SK-N-SH treated with all-trans-retinoic acid at 6 μM for 48 hours (cell line): ENCODE measurements at regions not wholly inside any gene's neighbourhood (a gene's known extent, or its start where the extent isn't known, plus 50 kb on each side); places are given as distances from the start of the nearest gene placed in this dataset.

ENCODE experiments used
- ATAC-seq: fragments of 200-7000 bp; cut with Tn5 transposase; 3 replicates; pipeline ENCODE4 v1.9.1; 2020; ENCODE audit warnings: mild to moderate bottlenecking, moderate library complexity
- ARNTL ChIP-seq: fragments of 450-650 bp; formaldehyde crosslinking; IDR thresholded peaks from 2 replicates; pipeline ENCODE4 v1.5.0; 2020; ENCODE audit warnings: low read depth, mild to moderate bottlenecking, moderate library complexity, borderline replicate concordance
- CSDC2 ChIP-seq: fragments of 250-450 bp; sonication (Bioruptor Pico); IDR thresholded peaks from 2 replicates; pipeline ENCODE4 v1.5.0; 2020; ENCODE audit warnings: mild to moderate bottlenecking, moderate library complexity
- GLIS3 ChIP-seq: fragments of 250-450 bp; sonication (Bioruptor Pico); IDR thresholded peaks from 2 replicates; pipeline ENCODE4 v1.5.0; 2020; ENCODE audit warnings: mild to moderate bottlenecking, moderate library complexity
- ISL1 ChIP-seq: fragments of 250-450 bp; sonication (Bioruptor Pico); IDR thresholded peaks from 2 replicates; pipeline ENCODE4 v2.1.2; 2022; ENCODE audit warnings: mild to moderate bottlenecking, moderate library complexity
- OSR1 ChIP-seq: fragments of 250-450 bp; sonication (Bioruptor Pico); IDR thresholded peaks from 2 replicates; pipeline ENCODE4 v1.8.0; 2022; ENCODE audit warnings: moderate library complexity, mild to moderate bottlenecking, inconsistent platforms
- PPARA ChIP-seq: fragments of 250-450 bp; sonication (Bioruptor Pico); IDR thresholded peaks from 2 replicates; pipeline ENCODE4 v1.5.0; 2020; ENCODE audit warnings: mild to moderate bottlenecking, borderline replicate concordance
- RARB ChIP-seq: fragments of 250-450 bp; sonication (Bioruptor Pico); IDR thresholded peaks from 2 replicates; pipeline ENCODE4 v1.8.0; 2021; ENCODE audit warnings: mild to moderate bottlenecking, moderate library complexity
- TCF4 ChIP-seq: fragments of 250-450 bp; sonication (Bioruptor Pico); IDR thresholded peaks from 2 replicates; pipeline ENCODE4 v1.8.0; 2021; ENCODE audit warnings: mild to moderate bottlenecking, moderate library complexity, borderline replicate concordance
- TOX ChIP-seq: fragments of 250-450 bp; sonication (Bioruptor Pico); IDR thresholded peaks from 2 replicates; pipeline ENCODE4 v1.8.0; 2021; ENCODE audit warnings: mild to moderate bottlenecking, moderate library complexity, borderline replicate concordance
- ZC3H10 ChIP-seq: fragments of 250-450 bp; sonication (Bioruptor Pico); IDR thresholded peaks from 2 replicates; pipeline ENCODE4 v1.5.1; 2021; ENCODE audit warnings: mild to moderate bottlenecking, moderate library complexity
- ZFP3 ChIP-seq: fragments of 250-450 bp; sonication (Bioruptor Pico); IDR thresholded peaks from 2 replicates; pipeline ENCODE4 v1.5.0; 2020; ENCODE audit warnings: mild to moderate bottlenecking, moderate library complexity
- ZFP30 ChIP-seq: fragments of 450-650 bp; formaldehyde crosslinking; IDR thresholded peaks from 2 replicates; pipeline ENCODE4 v1.5.0; 2022; ENCODE audit warnings: mild to moderate bottlenecking, moderate library complexity
- ZNF565 ChIP-seq: fragments of 450-650 bp; formaldehyde crosslinking; conservative IDR thresholded peaks from 2 replicates; pipeline ENCODE4 v1.5.0; 2020; ENCODE audit warnings: low read depth, mild to moderate bottlenecking, moderate library complexity
- ZNF70 ChIP-seq: fragments of 450-650 bp; formaldehyde crosslinking; IDR thresholded peaks from 2 replicates; pipeline ENCODE4 v1.5.0; 2020; ENCODE audit warnings: mild to moderate bottlenecking, moderate library complexity
- ZNF8 ChIP-seq: fragments of 450-650 bp; formaldehyde crosslinking; IDR thresholded peaks from 2 replicates; pipeline ENCODE4 v1.5.0; 2020; ENCODE audit warnings: mild to moderate bottlenecking, moderate library complexity
- TF ChIP-seq, protein P1 (sequence below): fragments of 250-450 bp; sonication (Bioruptor Pico); IDR thresholded peaks from 2 replicates; pipeline ENCODE4 v1.5.1; 2021; ENCODE audit warnings: mild to moderate bottlenecking, moderate library complexity
- TF ChIP-seq, protein P2 (sequence below): fragments of 250-450 bp; sonication (Bioruptor Pico); IDR thresholded peaks from 2 replicates; pipeline ENCODE4 v1.5.1; 2020; ENCODE audit warnings: low read depth, mild to moderate bottlenecking, moderate library complexity
- TF ChIP-seq, protein P3 (sequence below): fragments of 250-450 bp; sonication (Bioruptor Pico); IDR thresholded peaks from 2 replicates; pipeline ENCODE4 v1.8.0; 2021; ENCODE audit warnings: low read depth, mild to moderate bottlenecking, moderate library complexity, borderline replicate concordance
- TF ChIP-seq, protein P4 (sequence below): fragments of 250-450 bp; sonication (Bioruptor Pico); IDR thresholded peaks from 2 replicates; pipeline ENCODE4 v1.8.0; 2020; ENCODE audit warnings: mild to moderate bottlenecking, moderate library complexity, borderline replicate concordance
- TF ChIP-seq, protein P5 (sequence below): fragments of 250-450 bp; sonication (Bioruptor Pico); IDR thresholded peaks from 2 replicates; pipeline ENCODE4 v1.5.0; 2020; ENCODE audit warnings: mild to moderate bottlenecking, moderate library complexity

DNA sequence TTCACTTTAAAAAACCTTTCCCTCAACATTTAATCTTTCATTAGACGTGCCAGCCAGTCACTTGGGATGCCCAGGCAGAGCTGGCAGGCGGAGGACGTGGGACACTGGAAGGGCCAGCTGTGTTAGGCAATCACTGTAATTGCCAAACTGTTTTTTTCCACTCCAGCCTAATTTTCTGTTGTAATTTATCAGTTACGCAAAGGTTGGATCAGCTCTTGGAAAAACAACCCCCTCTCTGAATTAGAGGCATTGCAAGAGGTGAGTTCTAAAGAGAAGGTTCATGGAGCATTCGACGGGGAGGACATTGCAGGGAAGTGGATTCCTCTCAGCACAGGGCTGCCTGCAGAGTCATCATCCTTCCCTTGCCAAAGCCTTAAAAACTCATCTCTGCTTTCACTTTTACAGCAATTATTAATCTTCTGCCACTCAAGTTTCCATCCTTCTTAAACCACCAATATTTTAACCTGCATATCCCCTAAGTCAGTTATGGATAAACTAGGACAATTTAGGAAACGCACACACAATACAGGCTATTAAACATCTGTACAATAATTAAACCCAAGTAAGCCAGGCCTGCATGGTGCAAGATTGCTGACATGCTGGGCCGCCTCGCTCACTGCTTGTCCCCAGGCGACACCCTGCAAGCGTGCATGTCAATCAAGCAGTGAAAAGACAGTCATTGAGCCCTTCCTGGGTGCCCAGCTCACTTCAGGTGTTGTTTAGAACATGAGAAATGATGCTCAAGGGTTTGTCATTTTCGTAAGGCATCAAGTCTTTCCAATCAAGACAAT is 272.3 kb upstream of the RNF32 start (continued):
- TF ChIP-seq ZFP30 (CRISPR knock-in tag) = no peak
- no peak for TF ChIP-seq RARB

DNA sequence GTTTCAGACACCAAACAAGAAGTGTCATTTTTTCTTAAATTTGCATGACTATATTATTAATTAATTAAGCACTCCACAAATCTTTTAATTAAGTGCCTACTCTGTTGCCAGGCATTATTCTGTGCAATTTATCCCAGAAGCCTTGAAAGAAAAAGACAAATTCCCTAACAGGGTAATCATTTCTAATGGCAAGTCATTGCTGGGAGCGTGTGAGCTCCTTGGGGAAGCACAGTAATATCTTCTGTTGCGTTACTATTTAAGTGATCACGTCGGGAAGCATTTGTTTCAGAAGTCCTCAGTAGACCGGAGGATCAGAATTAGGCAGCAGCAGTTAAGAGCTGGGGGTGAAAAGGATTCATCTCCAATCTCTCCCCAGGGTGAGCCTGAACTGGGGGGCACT is 276.8 kb upstream of the RNF32 start:
- TF ChIP-seq, protein P1, sequence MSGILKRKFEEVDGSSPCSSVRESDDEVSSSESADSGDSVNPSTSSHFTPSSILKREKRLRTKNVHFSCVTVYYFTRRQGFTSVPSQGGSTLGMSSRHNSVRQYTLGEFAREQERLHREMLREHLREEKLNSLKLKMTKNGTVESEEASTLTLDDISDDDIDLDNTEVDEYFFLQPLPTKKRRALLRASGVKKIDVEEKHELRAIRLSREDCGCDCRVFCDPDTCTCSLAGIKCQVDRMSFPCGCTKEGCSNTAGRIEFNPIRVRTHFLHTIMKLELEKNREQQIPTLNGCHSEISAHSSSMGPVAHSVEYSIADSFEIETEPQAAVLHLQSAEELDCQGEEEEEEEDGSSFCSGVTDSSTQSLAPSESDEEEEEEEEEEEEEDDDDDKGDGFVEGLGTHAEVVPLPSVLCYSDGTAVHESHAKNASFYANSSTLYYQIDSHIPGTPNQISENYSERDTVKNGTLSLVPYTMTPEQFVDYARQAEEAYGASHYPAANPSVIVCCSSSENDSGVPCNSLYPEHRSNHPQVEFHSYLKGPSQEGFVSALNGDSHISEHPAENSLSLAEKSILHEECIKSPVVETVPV (CRISPR knock-in tag) = no peak
- ATAC-seq = no peak

DNA sequence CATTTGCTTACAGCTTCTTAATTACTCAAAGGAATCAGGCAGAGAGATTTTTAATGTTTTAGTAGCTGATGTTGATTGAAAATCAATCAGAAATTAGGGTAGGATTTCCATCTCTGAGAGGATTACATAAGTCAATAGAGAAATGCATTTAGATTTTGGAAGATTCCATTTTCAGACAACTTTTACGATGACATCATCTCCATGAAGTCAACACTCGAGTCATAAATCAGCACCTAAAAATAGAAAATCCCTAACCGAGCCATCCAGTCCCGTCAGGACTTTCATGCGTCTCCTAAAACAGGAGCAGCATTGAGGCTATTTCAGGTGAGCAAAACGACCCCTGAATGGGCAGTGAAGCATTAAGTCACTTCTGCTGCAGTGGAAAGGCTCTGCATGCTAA is 279.7 kb upstream of the RNF32 start:
- no peak for ATAC-seq
- TF ChIP-seq TCF4 (no peak), PPARA (CRISPR knock-in tag) (no peak)

DNA sequence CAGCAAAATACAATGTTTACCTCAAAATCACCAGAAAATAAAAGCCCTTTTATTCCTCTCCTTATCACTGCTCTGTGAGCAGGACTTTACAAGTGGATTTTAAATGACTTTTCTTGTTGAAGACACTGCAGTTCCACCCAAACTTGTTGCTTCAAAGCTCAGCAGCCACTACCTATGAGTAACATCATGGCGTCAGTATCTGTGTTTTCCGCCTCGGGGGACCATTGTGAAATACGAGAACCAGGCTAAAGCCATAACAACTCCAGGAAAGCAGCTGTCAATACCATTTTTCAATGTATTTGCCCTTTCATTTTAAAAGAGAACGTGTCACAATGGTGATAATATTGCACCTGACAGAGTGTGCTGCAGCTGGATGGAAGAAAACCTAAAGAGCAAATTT is 284.0 kb upstream of the RNF32 start:
- ATAC-seq = no peak
- TF ChIP-seq GLIS3 (CRISPR knock-in tag) (no peak), ZNF8 (CRISPR knock-in tag) (no peak), TCF4 (no peak), ISL1 (CRISPR knock-in tag) (no peak), TOX (CRISPR knock-in tag) (no peak), ZFP3 (CRISPR knock-in tag) (no peak), ZNF565 (no peak), ARNTL (no peak), CSDC2 (CRISPR knock-in tag) (no peak)
- TF ChIP-seq, protein P2, sequence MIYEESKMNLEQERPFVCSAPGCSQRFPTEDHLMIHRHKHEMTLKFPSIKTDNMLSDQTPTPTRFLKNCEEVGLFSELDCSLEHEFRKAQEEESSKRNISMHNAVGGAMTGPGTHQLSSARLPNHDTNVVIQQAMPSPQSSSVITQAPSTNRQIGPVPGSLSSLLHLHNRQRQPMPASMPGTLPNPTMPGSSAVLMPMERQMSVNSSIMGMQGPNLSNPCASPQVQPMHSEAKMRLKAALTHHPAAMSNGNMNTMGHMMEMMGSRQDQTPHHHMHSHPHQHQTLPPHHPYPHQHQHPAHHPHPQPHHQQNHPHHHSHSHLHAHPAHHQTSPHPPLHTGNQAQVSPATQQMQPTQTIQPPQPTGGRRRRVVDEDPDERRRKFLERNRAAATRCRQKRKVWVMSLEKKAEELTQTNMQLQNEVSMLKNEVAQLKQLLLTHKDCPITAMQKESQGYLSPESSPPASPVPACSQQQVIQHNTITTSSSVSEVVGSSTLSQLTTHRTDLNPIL = no peak

DNA sequence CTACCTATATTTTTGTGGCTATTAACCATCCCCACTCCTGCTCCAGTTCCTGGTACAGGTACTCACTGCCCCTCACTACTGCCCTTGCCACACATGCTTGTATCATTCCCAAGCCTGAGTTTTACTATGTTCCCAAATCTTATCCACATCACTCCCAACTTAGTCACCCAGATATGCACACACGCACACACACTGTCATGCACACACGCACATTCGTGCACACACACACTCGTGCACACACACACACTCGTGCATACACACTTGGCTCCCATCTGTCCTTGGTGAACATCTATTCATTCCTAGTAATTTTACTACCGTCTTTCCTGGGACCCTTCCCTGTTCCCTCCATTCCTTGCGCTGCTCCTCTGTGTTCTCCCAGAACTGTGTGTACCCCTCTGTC is 287.2 kb upstream of the RNF32 start:
- TF ChIP-seq ARNTL (no peak), ZC3H10 (CRISPR knock-in tag) (no peak), ZNF565 (no peak), GLIS3 (CRISPR knock-in tag) (no peak)
- ATAC-seq = no peak

DNA sequence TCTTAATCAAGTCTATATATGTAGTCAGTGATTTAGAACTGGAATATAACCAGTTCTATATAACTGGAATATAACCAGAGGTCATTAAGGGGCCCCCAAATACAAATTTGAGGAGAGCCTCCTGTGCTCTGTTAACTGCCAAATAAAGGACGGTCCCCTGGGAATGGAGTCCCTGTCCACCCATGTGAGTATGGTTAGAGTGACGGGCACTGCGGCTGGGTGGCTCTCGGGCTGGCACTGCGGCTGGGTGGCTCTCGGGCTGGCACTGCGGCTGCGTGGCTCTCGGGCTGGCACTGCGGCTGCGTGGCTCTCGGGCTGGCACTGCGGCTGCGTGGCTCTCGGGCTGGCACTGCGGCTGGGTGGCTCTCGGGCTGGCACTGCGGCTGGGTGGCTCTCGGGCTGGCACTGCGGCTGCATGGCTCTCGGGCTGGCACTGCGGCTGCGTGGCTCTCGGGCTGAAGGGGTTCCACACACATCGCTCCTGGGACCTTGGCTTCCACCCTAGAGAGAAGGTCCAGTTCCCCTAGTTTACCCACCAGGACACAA is 292.8 kb upstream of the RNF32 start:
- peak; percentile 77 for ATAC-seq

DNA sequence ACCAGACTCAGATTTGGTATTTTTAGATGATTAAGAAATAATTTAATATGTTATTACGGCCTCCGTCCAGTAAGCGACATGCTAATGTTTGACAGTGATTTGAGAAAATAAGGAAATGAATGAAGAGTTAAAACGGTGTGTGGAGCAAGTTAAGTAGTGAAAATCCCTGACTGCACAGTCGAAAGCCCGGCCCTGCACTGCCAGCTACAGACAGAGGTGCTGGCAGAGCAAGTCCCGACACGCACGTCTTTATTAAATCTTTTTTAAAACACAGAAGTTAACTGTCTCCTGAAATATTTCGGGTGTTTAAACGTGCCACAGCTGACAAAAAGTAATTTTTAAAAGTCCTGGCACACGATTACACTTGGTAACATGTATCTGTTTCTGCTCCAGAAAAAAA is 293.4 kb upstream of the RNF32 start:
- no peak for TF ChIP-seq TCF4
- no peak for TF ChIP-seq GLIS3 (CRISPR knock-in tag)
- TF ChIP-seq, protein P3, sequence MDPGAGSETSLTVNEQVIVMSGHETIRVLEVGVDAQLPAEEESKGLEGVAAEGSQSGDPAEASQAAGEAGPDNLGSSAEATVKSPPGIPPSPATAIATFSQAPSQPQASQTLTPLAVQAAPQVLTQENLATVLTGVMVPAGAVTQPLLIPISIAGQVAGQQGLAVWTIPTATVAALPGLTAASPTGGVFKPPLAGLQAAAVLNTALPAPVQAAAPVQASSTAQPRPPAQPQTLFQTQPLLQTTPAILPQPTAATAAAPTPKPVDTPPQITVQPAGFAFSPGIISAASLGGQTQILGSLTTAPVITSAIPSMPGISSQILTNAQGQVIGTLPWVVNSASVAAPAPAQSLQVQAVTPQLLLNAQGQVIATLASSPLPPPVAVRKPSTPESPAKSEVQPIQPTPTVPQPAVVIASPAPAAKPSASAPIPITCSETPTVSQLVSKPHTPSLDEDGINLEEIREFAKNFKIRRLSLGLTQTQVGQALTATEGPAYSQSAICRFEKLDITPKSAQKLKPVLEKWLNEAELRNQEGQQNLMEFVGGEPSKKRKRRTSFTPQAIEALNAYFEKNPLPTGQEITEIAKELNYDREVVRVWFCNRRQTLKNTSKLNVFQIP = no peak
- TF ChIP-seq OSR1 = no peak
- peak; percentile 54 for ATAC-seq

DNA sequence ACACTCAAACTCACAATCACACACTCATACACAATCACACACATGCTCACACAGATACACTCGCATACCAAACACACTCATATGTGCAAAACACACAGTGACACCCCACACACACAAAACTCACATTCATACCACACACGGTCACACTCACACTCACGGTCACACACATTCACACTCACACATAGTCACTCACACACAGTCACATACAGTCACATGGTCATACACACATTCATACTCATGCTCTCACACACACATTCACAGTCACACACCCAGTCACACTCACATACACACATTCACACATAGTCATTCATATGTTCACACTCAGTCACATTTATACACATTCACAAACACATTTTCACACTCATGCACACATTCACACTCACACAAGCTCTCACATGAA is 296.0 kb upstream of the RNF32 start:
- TF ChIP-seq ZC3H10 (CRISPR knock-in tag) (no peak), TOX (CRISPR knock-in tag) (no peak), ZNF70 (CRISPR knock-in tag) (no peak)
- TF ChIP-seq, protein P4, sequence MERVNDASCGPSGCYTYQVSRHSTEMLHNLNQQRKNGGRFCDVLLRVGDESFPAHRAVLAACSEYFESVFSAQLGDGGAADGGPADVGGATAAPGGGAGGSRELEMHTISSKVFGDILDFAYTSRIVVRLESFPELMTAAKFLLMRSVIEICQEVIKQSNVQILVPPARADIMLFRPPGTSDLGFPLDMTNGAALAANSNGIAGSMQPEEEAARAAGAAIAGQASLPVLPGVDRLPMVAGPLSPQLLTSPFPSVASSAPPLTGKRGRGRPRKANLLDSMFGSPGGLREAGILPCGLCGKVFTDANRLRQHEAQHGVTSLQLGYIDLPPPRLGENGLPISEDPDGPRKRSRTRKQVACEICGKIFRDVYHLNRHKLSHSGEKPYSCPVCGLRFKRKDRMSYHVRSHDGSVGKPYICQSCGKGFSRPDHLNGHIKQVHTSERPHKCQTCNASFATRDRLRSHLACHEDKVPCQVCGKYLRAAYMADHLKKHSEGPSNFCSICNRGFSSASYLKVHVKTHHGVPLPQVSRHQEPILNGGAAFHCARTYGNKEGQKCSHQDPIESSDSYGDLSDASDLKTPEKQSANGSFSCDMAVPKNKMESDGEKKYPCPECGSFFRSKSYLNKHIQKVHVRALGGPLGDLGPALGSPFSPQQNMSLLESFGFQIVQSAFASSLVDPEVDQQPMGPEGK (CRISPR knock-in tag) = no peak
- TF ChIP-seq, protein P5, sequence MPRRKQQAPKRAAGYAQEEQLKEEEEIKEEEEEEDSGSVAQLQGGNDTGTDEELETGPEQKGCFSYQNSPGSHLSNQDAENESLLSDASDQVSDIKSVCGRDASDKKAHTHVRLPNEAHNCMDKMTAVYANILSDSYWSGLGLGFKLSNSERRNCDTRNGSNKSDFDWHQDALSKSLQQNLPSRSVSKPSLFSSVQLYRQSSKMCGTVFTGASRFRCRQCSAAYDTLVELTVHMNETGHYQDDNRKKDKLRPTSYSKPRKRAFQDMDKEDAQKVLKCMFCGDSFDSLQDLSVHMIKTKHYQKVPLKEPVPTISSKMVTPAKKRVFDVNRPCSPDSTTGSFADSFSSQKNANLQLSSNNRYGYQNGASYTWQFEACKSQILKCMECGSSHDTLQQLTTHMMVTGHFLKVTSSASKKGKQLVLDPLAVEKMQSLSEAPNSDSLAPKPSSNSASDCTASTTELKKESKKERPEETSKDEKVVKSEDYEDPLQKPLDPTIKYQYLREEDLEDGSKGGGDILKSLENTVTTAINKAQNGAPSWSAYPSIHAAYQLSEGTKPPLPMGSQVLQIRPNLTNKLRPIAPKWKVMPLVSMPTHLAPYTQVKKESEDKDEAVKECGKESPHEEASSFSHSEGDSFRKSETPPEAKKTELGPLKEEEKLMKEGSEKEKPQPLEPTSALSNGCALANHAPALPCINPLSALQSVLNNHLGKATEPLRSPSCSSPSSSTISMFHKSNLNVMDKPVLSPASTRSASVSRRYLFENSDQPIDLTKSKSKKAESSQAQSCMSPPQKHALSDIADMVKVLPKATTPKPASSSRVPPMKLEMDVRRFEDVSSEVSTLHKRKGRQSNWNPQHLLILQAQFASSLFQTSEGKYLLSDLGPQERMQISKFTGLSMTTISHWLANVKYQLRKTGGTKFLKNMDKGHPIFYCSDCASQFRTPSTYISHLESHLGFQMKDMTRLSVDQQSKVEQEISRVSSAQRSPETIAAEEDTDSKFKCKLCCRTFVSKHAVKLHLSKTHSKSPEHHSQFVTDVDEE (CRISPR knock-in tag) = no peak
- no peak for ATAC-seq
